NT2/D1 (cell line): ENCODE measurements at regions not wholly inside any gene's neighbourhood (a gene's known extent, or its start where the extent isn't known, plus 50 kb on each side); places are given as distances from the start of the nearest gene placed in this dataset.
A peak's percentile ranks its signal among the peaks of the same experiment; 100 is the strongest.

ENCODE experiments used
- DNase-seq: peaks from one replicate; pipeline ENCODE4 v3.0.0-alpha.2; 2011; ENCODE audit warnings: low read depth, low spot score
- H3K27me3 ChIP-seq: 2 replicates; pipeline ENCODE4 v1.6.0; 2011; ENCODE audit warnings: mild to moderate bottlenecking; ENCODE audit not compliant: insufficient read length, insufficient read depth
- H3K36me3 ChIP-seq: 2 replicates; pipeline ENCODE4 v1.6.1; 2011; ENCODE audit warnings: mild to moderate bottlenecking, low read length, mixed read lengths; ENCODE audit not compliant: insufficient read depth, insufficient read length
- H3K4me1 ChIP-seq: 2 replicates; pipeline ENCODE4 v1.5.1; 2011; ENCODE audit not compliant: insufficient read depth, insufficient read length
- H3K4me3 ChIP-seq: 2 replicates; pipeline ENCODE4 v1.5.1; 2011; ENCODE audit warnings: low read depth; ENCODE audit not compliant: insufficient read length
- H3K9ac ChIP-seq: 2 replicates; pipeline ENCODE4 v1.6.0; 2011; ENCODE audit warnings: low read depth; ENCODE audit not compliant: insufficient read length
- H3K9me3 ChIP-seq: 2 replicates; pipeline ENCODE4 v1.5.1; 2011; ENCODE audit warnings: mild to moderate bottlenecking, low read length; ENCODE audit not compliant: insufficient read depth
- SUZ12 ChIP-seq: IDR thresholded peaks from 2 replicates; pipeline ENCODE4 v1.6.1; 2011; ENCODE audit not compliant: insufficient read length, insufficient read depth; ENCODE audit errors: extremely low read depth
- YY1 ChIP-seq: IDR thresholded peaks from 2 replicates; pipeline ENCODE4 v1.6.1; 2011; ENCODE audit not compliant: insufficient read length, insufficient read depth
- ZNF274 ChIP-seq: IDR thresholded peaks from 2 replicates; pipeline ENCODE4 v1.6.1; 2011; ENCODE audit warnings: mild to moderate bottlenecking, low read depth, low read length

GRCh38 chr12:132390287-132391076 lies 61.1 kb upstream of the GALNT9 start:
- H3K9ac ChIP-seq, result no peak overlapping the region
- TF ChIP-seq YY1 (no peak), SUZ12 (no peak), ZNF274 (no peak)
- peaks cover 93% of the 10 kb centered on the region for H3K27me3 ChIP-seq
- H3K4me3 ChIP-seq, result no peak overlapping the region
- H3K9me3 ChIP-seq, result no peaks in the 10 kb centered on the region
- H3K4me1 ChIP-seq, result peaks cover 9% of the 10 kb centered on the region
- H3K36me3 ChIP-seq, result no peaks in the 10 kb centered on the region
- DNase-seq, result no peak

- H3K4me3 ChIP-seq, result no peak overlapping the region
- H3K9me3 ChIP-seq, result no peaks in the 10 kb centered on the region
- no peaks in the 10 kb centered on the region for H3K36me3 ChIP-seq
- H3K9ac ChIP-seq, result no peak overlapping the region
- peaks cover 93% of the 10 kb centered on the region for H3K27me3 ChIP-seq
- no peak for TF ChIP-seq ZNF274
- TF ChIP-seq YY1, result no peak
- no peak for TF ChIP-seq SUZ12
- H3K4me1 ChIP-seq, result peaks cover 9% of the 10 kb centered on the region
- DNase-seq, result no peak
Measured at GRCh38 chr12:132389526-132390286, 60.3 kb upstream of the GALNT9 start.

- TF ChIP-seq ZNF274 (no peak), SUZ12 (no peak), YY1 (no peak)
- H3K36me3 ChIP-seq, result no peaks in the 10 kb centered on the region
- no peak overlapping the region for H3K9ac ChIP-seq
- DNase-seq, result no peak
- H3K27me3 ChIP-seq, result peaks cover 88% of the 10 kb centered on the region
- H3K9me3 ChIP-seq, result no peaks in the 10 kb centered on the region
- H3K4me3 ChIP-seq, result no peak overlapping the region
- peaks cover 9% of the 10 kb centered on the region for H3K4me1 ChIP-seq
Measured at GRCh38 chr12:132389026-132389425, 59.6 kb upstream of the GALNT9 start.

- no peaks in the 10 kb centered on the region for H3K9me3 ChIP-seq
- peaks cover 9% of the 10 kb centered on the region for H3K4me1 ChIP-seq
- no peak for DNase-seq
- H3K27me3 ChIP-seq, result peaks cover 89% of the 10 kb centered on the region
- H3K4me3 ChIP-seq, result no peak overlapping the region
- no peak overlapping the region for H3K9ac ChIP-seq
- no peaks in the 10 kb centered on the region for H3K36me3 ChIP-seq
- TF ChIP-seq YY1, result no peak
- TF ChIP-seq ZNF274, result no peak
- TF ChIP-seq SUZ12, result peak; percentile 67
Measured at GRCh38 chr12:132388379-132389015, 59.1 kb upstream of the GALNT9 start.

- H3K36me3 ChIP-seq, result no peaks in the 10 kb centered on the region
- peaks cover 90% of the 10 kb centered on the region for H3K27me3 ChIP-seq
- H3K4me1 ChIP-seq, result peaks cover 9% of the 10 kb centered on the region
- no peaks in the 10 kb centered on the region for H3K9me3 ChIP-seq
- no peak overlapping the region for H3K9ac ChIP-seq
- no peak overlapping the region for H3K4me3 ChIP-seq
- no peak for TF ChIP-seq SUZ12
- TF ChIP-seq ZNF274, result no peak
- TF ChIP-seq YY1, result no peak
- no peak for DNase-seq
Measured at GRCh38 chr12:132386926-132387497, 57.6 kb upstream of the GALNT9 start.

GRCh38 chr12:132385923-132386751 lies 56.7 kb upstream of the GALNT9 start:
- Histone ChIP-seq H3K36me3 (no peaks in the 10 kb centered on the region), H3K9ac (no peak overlapping the region), H3K9me3 (no peaks in the 10 kb centered on the region), H3K27me3 (peaks cover 93% of the 10 kb centered on the region), H3K4me3 (no peak overlapping the region), H3K4me1 (peaks cover 9% of the 10 kb centered on the region)
- DNase-seq, result no peak
- TF ChIP-seq SUZ12 (no peak), YY1 (no peak), ZNF274 (no peak)
